ENCODE measurements at regions not wholly inside any gene's neighbourhood (a gene's known extent, or its start where the extent isn't known, plus 50 kb on each side); places are given as distances from the start of the nearest gene placed in this dataset.

DNA sequence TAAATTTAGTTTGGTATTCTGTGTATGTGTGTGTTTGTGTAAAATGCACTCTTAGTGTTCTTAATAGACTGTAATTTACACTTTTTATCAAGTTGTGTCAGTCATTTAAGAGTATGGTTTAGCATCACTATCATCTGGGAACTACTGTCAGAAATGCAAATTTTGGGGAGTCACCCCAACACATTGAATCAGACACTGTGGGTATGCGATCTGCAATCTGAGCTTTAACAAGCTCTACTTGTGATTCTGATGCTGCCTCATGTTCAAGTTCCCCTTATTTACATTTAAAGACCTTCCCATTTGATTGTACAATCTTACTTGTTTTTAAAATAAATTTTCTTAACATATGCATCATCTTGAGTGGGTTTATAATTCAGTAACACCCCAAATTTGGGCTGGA lies 218.1 kb upstream of the FOXP2 start:
- TF ChIP-seq, protein P1, sequence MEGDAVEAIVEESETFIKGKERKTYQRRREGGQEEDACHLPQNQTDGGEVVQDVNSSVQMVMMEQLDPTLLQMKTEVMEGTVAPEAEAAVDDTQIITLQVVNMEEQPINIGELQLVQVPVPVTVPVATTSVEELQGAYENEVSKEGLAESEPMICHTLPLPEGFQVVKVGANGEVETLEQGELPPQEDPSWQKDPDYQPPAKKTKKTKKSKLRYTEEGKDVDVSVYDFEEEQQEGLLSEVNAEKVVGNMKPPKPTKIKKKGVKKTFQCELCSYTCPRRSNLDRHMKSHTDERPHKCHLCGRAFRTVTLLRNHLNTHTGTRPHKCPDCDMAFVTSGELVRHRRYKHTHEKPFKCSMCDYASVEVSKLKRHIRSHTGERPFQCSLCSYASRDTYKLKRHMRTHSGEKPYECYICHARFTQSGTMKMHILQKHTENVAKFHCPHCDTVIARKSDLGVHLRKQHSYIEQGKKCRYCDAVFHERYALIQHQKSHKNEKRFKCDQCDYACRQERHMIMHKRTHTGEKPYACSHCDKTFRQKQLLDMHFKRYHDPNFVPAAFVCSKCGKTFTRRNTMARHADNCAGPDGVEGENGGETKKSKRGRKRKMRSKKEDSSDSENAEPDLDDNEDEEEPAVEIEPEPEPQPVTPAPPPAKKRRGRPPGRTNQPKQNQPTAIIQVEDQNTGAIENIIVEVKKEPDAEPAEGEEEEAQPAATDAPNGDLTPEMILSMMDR (IDR thresholded peaks at IDR 0.05) = no peak
- TF ChIP-seq EZH2 (IDR thresholded peaks at IDR 0.05) = no peak

Data from neural progenitor cell (in vitro differentiated cells).